IMR-90 (cell line): ENCODE measurements at regions not wholly inside any gene's neighbourhood (a gene's known extent, or its start where the extent isn't known, plus 50 kb on each side); places are given as distances from the start of the nearest gene placed in this dataset.

ENCODE experiments used
- ATAC-seq: fragments of 200-7000 bp; cut with Tn5 transposase; 2 replicates; pipeline ENCODE4 v1.9.1; 2020; ENCODE audit warnings: low read depth, mild to moderate bottlenecking, moderate library complexity
- BruUV-seq: library from RNA; stranded (reverse); fragments of 400-500 nt; replicated peaks from 2 replicates; lab custom pipeline; 2021; lab: Mats Ljungman, UMichigan
- CTCF ChIA-PET: fragments of 300-600 bp; formaldehyde crosslinking; extraction: SDS; loops from one replicate; lab custom pipeline; 2021; ENCODE audit warnings: antibody characterized with exemption; lab: Yijun Ruan, JAX
- POLR2A ChIA-PET: fragments of 300-600 bp; sonication (Branson Sonifier 250); formaldehyde crosslinking; loops from one replicate; lab custom pipeline; 2022; ENCODE audit warnings: antibody characterized with exemption; ENCODE audit not compliant: unreplicated experiment; lab: Charles Lee
- DNase-seq: peaks from one replicate; pipeline ENCODE4 v3.0.0; 2013
- H2AFZ ChIP-seq: replicated peaks from 2 replicates; pipeline ENCODE3; 2013; ENCODE audit warnings: low read length, mild to moderate bottlenecking; ENCODE audit not compliant: poor library complexity
- H2AK5ac ChIP-seq: 2 replicates; pipeline ENCODE4 v1.6.1; 2013; ENCODE audit warnings: low read depth, low read length, inconsistent platforms
- H2AK9ac ChIP-seq: replicated peaks from 2 replicates; pipeline ENCODE3; 2013; ENCODE audit warnings: mild to moderate bottlenecking, low read depth, low read length, moderate library complexity; ENCODE audit not compliant: poor library complexity
- H2BK120ac ChIP-seq: 2 replicates; pipeline ENCODE4 v1.6.1; 2013; ENCODE audit warnings: low read depth, low read length, inconsistent platforms
- H2BK15ac ChIP-seq: 3 replicates; pipeline ENCODE4 v1.6.1; 2013; ENCODE audit warnings: low read depth, low read length, inconsistent platforms
- H2BK20ac ChIP-seq: 2 replicates; pipeline ENCODE4 v1.6.1; 2013; ENCODE audit warnings: low read depth, mild to moderate bottlenecking, inconsistent platforms, low read length, moderate library complexity
- H2BK5ac ChIP-seq: 2 replicates; pipeline ENCODE4 v1.6.1; 2013; ENCODE audit warnings: mild to moderate bottlenecking, low read depth, low read length, inconsistent platforms; ENCODE audit not compliant: poor library complexity, severe bottlenecking
- H3K14ac ChIP-seq: replicated peaks from 2 replicates; pipeline ENCODE4 v1.6.1; 2013; ENCODE audit warnings: low read depth, low read length, inconsistent platforms
- H3K18ac ChIP-seq: 2 replicates; pipeline ENCODE4 v1.6.1; 2013; ENCODE audit warnings: low read depth, low read length, control low read depth
- H3K23ac ChIP-seq: 2 replicates; pipeline ENCODE4 v1.6.1; 2013; ENCODE audit warnings: low read depth, low read length, inconsistent platforms
- H3K27ac ChIP-seq: 2 replicates; pipeline ENCODE4 v1.5.1; 2013; ENCODE audit warnings: mild to moderate bottlenecking, control low read depth, low read length; ENCODE audit not compliant: insufficient read depth
- H3K27me3 ChIP-seq: 2 replicates; pipeline ENCODE4 v1.6.1; 2013; ENCODE audit warnings: low read length; ENCODE audit not compliant: control insufficient read depth, insufficient read depth
- H3K36me3 ChIP-seq: 2 replicates; pipeline ENCODE4 v1.6.1; 2013; ENCODE audit warnings: low read length, mixed read lengths; ENCODE audit not compliant: control insufficient read depth, insufficient read depth
- H3K4ac ChIP-seq: 2 replicates; pipeline ENCODE4 v1.6.1; 2013; ENCODE audit warnings: low read depth, low read length, inconsistent platforms
- H3K4me1 ChIP-seq: 2 replicates; pipeline ENCODE4 v1.6.1; 2013; ENCODE audit warnings: low read length, mixed read lengths; ENCODE audit not compliant: control insufficient read depth, insufficient read depth
- H3K4me2 ChIP-seq: 2 replicates; pipeline ENCODE4 v1.6.1; 2013; ENCODE audit warnings: low read depth, mild to moderate bottlenecking, control low read depth, low read length, moderate library complexity
- H3K4me3 ChIP-seq: 2 replicates; pipeline ENCODE4 v1.5.1; 2013; ENCODE audit warnings: low read depth, mild to moderate bottlenecking, control low read depth, low read length, moderate library complexity; ENCODE audit not compliant: insufficient read depth
- H3K56ac ChIP-seq: 2 replicates; pipeline ENCODE4 v1.6.1; 2013; ENCODE audit warnings: low read length, inconsistent platforms; ENCODE audit not compliant: insufficient read depth; ENCODE audit errors: extremely low read depth
- H3K79me1 ChIP-seq, 2 experiments: 2 replicates each; pipeline ENCODE4 v1.6.1; 2013; ENCODE audit warnings: low read length in 2 of 2, inconsistent platforms in 1 of 2, low read depth in 1 of 2
- H3K9ac ChIP-seq: 2 replicates; pipeline ENCODE4 v1.6.1; 2013; ENCODE audit warnings: low read depth, low read length, control low read depth
- H3K9me1 ChIP-seq: 2 replicates; pipeline ENCODE4 v1.6.1; 2013; ENCODE audit warnings: low read length, inconsistent platforms; ENCODE audit not compliant: insufficient read depth
- H3K9me3 ChIP-seq: 2 replicates; pipeline ENCODE4 v1.6.1; 2013; ENCODE audit warnings: low read length; ENCODE audit not compliant: control insufficient read depth, insufficient read depth
- H4K20me1 ChIP-seq: 2 replicates; pipeline ENCODE4 v1.6.1; 2013; ENCODE audit warnings: low read length, inconsistent platforms; ENCODE audit not compliant: insufficient read depth
- H4K5ac ChIP-seq: 2 replicates; pipeline ENCODE4 v1.6.1; 2013; ENCODE audit warnings: mild to moderate bottlenecking, low read depth, low read length, control low read depth
- H4K8ac ChIP-seq, 2 experiments: 2 replicates each; pipeline ENCODE4 v1.6.1; 2013; ENCODE audit warnings: low read depth in 2 of 2, low read length in 2 of 2, control low read depth in 1 of 2, inconsistent platforms in 1 of 2
- H4K91ac ChIP-seq: 2 replicates; pipeline ENCODE4 v1.6.1; 2013; ENCODE audit warnings: low read depth, low read length, inconsistent platforms; ENCODE audit not compliant: insufficient read depth
- BHLHE40 ChIP-seq: fragments of 150-350 bp; IDR thresholded peaks from 2 replicates; pipeline ENCODE4 v1.6.1; 2016; ENCODE audit warnings: mild to moderate bottlenecking, low read depth, low read length
- CEBPB ChIP-seq: IDR thresholded peaks from 2 replicates; pipeline ENCODE4 v1.6.1; 2012; ENCODE audit warnings: low read depth, low read length, improper control_type of control experiment
- CHD1 ChIP-seq: IDR thresholded peaks from 2 replicates; pipeline ENCODE4 v1.6.1; 2012; ENCODE audit warnings: low read depth, low read length, improper control_type of control experiment
- ELK1 ChIP-seq: fragments of 150-350 bp; IDR thresholded peaks from 2 replicates; pipeline ENCODE4 v1.6.1; 2016; ENCODE audit warnings: low read depth, mild to moderate bottlenecking, low read length, moderate library complexity, borderline replicate concordance
- FOS ChIP-seq: fragments of 150-350 bp; IDR thresholded peaks from 2 replicates; pipeline ENCODE4 v1.6.1; 2016; ENCODE audit warnings: low read depth, low read length
- MAFK ChIP-seq: IDR thresholded peaks from 2 replicates; pipeline ENCODE4 v1.6.1; 2012; ENCODE audit warnings: low read depth, low read length, improper control_type of control experiment
- MAZ ChIP-seq: IDR thresholded peaks from 2 replicates; pipeline ENCODE4 v1.6.1; 2012; ENCODE audit warnings: low read depth, mild to moderate bottlenecking, low read length, improper control_type of control experiment, moderate library complexity, borderline replicate concordance
- MXI1 ChIP-seq: IDR thresholded peaks from 2 replicates; pipeline ENCODE4 v1.6.1; 2012; ENCODE audit warnings: low read depth, mild to moderate bottlenecking, low read length, moderate library complexity, borderline replicate concordance
- NFE2L2 ChIP-seq: fragments of 150-350 bp; IDR thresholded peaks from 2 replicates; pipeline ENCODE4 v1.6.1; 2016; ENCODE audit warnings: low read depth, mild to moderate bottlenecking, low read length
- POLR2A ChIP-seq: IDR thresholded peaks from 2 replicates; pipeline ENCODE4 v1.6.1; 2012; ENCODE audit warnings: mild to moderate bottlenecking, low read depth, low read length
- RAD21 ChIP-seq: IDR thresholded peaks from 2 replicates; pipeline ENCODE4 v1.6.1; 2012; ENCODE audit warnings: low read length, improper control_type of control experiment
- RCOR1 ChIP-seq: IDR thresholded peaks from 2 replicates; pipeline ENCODE4 v1.6.1; 2012; ENCODE audit warnings: mild to moderate bottlenecking, low read length, improper control_type of control experiment; ENCODE audit not compliant: insufficient replicate concordance
- RFX5 ChIP-seq: IDR thresholded peaks from 2 replicates; pipeline ENCODE4 v1.8.0; 2012; ENCODE audit warnings: low read depth, mild to moderate bottlenecking, low read length, moderate library complexity
- SMC3 ChIP-seq: fragments of 150-350 bp; IDR thresholded peaks from 2 replicates; pipeline ENCODE4 v1.6.1; 2016; ENCODE audit warnings: low read depth, mild to moderate bottlenecking, antibody characterized with exemption, low read length, moderate library complexity
- USF2 ChIP-seq: fragments of 150-350 bp; IDR thresholded peaks from 2 replicates; pipeline ENCODE4 v1.6.1; 2017; ENCODE audit warnings: mild to moderate bottlenecking, antibody characterized with exemption, low read length, low read depth
- WGBS, 2 experiments: methylation state at CpG; one replicate each; pipeline versions ENCODE4 v1.1.5 to v1.1.7; 2013; ENCODE audit warnings: missing lambda C conversion rate in 2 of 2; ENCODE audit not compliant: insufficient read length in 1 of 2; ENCODE audit errors: extremely low coverage in 2 of 2; 5-methylcytosine and 5-hydroxymethylcytosine counted together
- dilution Hi-C: fragments of 300-500 bp; cut with HindIII; formaldehyde crosslinking; loops from one replicate; pipeline ENCODE4 v1.14.3; 2018; ENCODE audit warnings: low sequenced_read_pairs; ENCODE audit not compliant: unreplicated experiment
- in situ Hi-C: fragments of 300-500 bp; cut with MboI; formaldehyde crosslinking; loops from 3 replicates; pipeline ENCODE4 v1.14.3; 2019; ENCODE audit warnings: low sequenced_read_pairs, inconsistent platforms, mixed read lengths
- intact Hi-C: fragments of 100-400 bp; cut with micrococcal nuclease; formaldehyde crosslinking; loops from 2 replicates; pipeline ENCODE4 v1.10.0; 2022
- TF ChIP-seq, protein P1 (sequence below): conservative IDR thresholded peaks from 2 replicates; pipeline ENCODE4 v1.5.1; 2012; ENCODE audit warnings: mild to moderate bottlenecking, low read depth, low read length, improper control_type of control experiment

- H3K14ac ChIP-seq: no peak overlapping the region
- ATAC-seq (no peak), DNase-seq (no peak)
- TF ChIP-seq BHLHE40 (no peak), USF2 (no peak), ELK1 (no peak), FOS (no peak), RFX5 (no peak), NFE2L2 (no peak), POLR2A (no peak), MXI1 (no peak), RCOR1 (no peak), MAZ (no peak), CHD1 (no peak), CEBPB (no peak), SMC3 (no peak), MAFK (no peak), RAD21 (no peak)
- TF ChIP-seq, protein P1, sequence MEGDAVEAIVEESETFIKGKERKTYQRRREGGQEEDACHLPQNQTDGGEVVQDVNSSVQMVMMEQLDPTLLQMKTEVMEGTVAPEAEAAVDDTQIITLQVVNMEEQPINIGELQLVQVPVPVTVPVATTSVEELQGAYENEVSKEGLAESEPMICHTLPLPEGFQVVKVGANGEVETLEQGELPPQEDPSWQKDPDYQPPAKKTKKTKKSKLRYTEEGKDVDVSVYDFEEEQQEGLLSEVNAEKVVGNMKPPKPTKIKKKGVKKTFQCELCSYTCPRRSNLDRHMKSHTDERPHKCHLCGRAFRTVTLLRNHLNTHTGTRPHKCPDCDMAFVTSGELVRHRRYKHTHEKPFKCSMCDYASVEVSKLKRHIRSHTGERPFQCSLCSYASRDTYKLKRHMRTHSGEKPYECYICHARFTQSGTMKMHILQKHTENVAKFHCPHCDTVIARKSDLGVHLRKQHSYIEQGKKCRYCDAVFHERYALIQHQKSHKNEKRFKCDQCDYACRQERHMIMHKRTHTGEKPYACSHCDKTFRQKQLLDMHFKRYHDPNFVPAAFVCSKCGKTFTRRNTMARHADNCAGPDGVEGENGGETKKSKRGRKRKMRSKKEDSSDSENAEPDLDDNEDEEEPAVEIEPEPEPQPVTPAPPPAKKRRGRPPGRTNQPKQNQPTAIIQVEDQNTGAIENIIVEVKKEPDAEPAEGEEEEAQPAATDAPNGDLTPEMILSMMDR: no peak
- no peaks in the 10 kb centered on the region for H4K20me1 ChIP-seq
- no peak overlapping the region for H3K4me2 ChIP-seq
- 0 out of 2 replicates have a peak, but pooled peaks cover 4% of the 10 kb centered on the region for H3K9me3 ChIP-seq
- H2AK5ac ChIP-seq: no peak overlapping the region
- H2AK9ac ChIP-seq: no peak overlapping the region
- H3K23ac ChIP-seq: no peak overlapping the region
- H2AFZ ChIP-seq: no peak overlapping the region
- H4K91ac ChIP-seq: no peak overlapping the region
- no peak overlapping the region for H3K18ac ChIP-seq
- ChIA-PET CTCF (interaction anchor here (0.9 kb wide), 1 partner anchor 20 kb away, joined by 4 read pairs; no protein-coding TSS in a partner anchor), POLR2A (no interaction called here)
- WGBS, 2 experiments: no CpG with 5 or more reads among the region's 4 CpGs
- dilution Hi-C loops (no loop called here), in situ Hi-C loops (no loop called here), intact Hi-C loops (no loop called here)
- no peaks in the 10 kb centered on the region for H3K4me1 ChIP-seq
- no peak overlapping the region for H2BK15ac ChIP-seq
- H3K4me3 ChIP-seq: no peak overlapping the region
- no peak overlapping the region for H4K5ac ChIP-seq
- H2BK20ac ChIP-seq: no peak overlapping the region
- BruUV-seq: no TSS peak
- no peaks in the 10 kb centered on the region for H3K9me1 ChIP-seq
- no peak overlapping the region for H4K8ac ChIP-seq
- H3K27ac ChIP-seq: no peak overlapping the region
- H3K79me1 ChIP-seq: no peaks in the 10 kb centered on the region
- no peaks in the 10 kb centered on the region for H3K27me3 ChIP-seq
- no peak overlapping the region for H3K56ac ChIP-seq
- H3K9ac ChIP-seq: no peak overlapping the region
- no peak overlapping the region for H2BK5ac ChIP-seq
- H3K36me3 ChIP-seq: no peaks in the 10 kb centered on the region
- H2BK120ac ChIP-seq: no peak overlapping the region
- H3K4ac ChIP-seq: no peak overlapping the region
Observed at GRCh38 chr5:91240175-91240574, 142.9 kb downstream of the ARRDC3 start.
